HG03571 (cell line): ENCODE measurements at regions not wholly inside any gene's neighbourhood (a gene's known extent, or its start where the extent isn't known, plus 50 kb on each side); places are given as distances from the start of the nearest gene placed in this dataset.
"Not testable (repeated sequence)": the region's sequence is repeated elsewhere in the genome, so short reads cannot be mapped to it uniquely, and the experiment has no call there.

Experiments
- ATAC-seq: cut with Tn5 transposase; IDR thresholded peaks from one replicate; pipeline ENCODE4 v1.9.1; 2021; ENCODE audit not compliant: unreplicated experiment

GRCh38 chr12:86658303-86658702 is 402.1 kb upstream of the MGAT4C start:
- no peak for ATAC-seq

- no peak for ATAC-seq
Measured at GRCh38 chr12:86647800-86648199, 391.6 kb upstream of the MGAT4C start.

- ATAC-seq = no peak
Measured at GRCh38 chr12:86634456-86635410, 378.5 kb upstream of the MGAT4C start.

- ATAC-seq = no peak
Measured at GRCh38 chr12:86627001-86627400, 370.8 kb upstream of the MGAT4C start.

- ATAC-seq = no peak
Measured at GRCh38 chr12:86623267-86623666, 367.1 kb upstream of the MGAT4C start.

GRCh38 chr12:86621957-86622356 is 365.8 kb upstream of the MGAT4C start:
- ATAC-seq = no peak

- ATAC-seq = no peak
Measured at GRCh38 chr12:86613311-86613710, 357.1 kb upstream of the MGAT4C start.

- no peak for ATAC-seq
Measured at GRCh38 chr12:86608638-86609037, 352.4 kb upstream of the MGAT4C start.

GRCh38 chr12:86601550-86602308 is 345.5 kb upstream of the MGAT4C start:
- ATAC-seq = no peak

- no peak for ATAC-seq
Measured at GRCh38 chr12:86600664-86601231, 344.6 kb upstream of the MGAT4C start.

GRCh38 chr12:86597431-86597830 is 341.2 kb upstream of the MGAT4C start:
- ATAC-seq = no peak

- no peak for ATAC-seq
Measured at GRCh38 chr12:86590296-86590695, 334.1 kb upstream of the MGAT4C start.

- no peak for ATAC-seq
Measured at GRCh38 chr12:86574143-86574542, 318.0 kb upstream of the MGAT4C start.

- ATAC-seq = no peak
Measured at GRCh38 chr12:86572455-86572854, 316.3 kb upstream of the MGAT4C start.

GRCh38 chr12:86565038-86565437 is 308.8 kb upstream of the MGAT4C start:
- ATAC-seq = no peak

GRCh38 chr12:86555491-86555890 is 299.3 kb upstream of the MGAT4C start:
- not testable (repeated sequence) for ATAC-seq

- no peak for ATAC-seq
Measured at GRCh38 chr12:86551146-86551571, 295.0 kb upstream of the MGAT4C start.

- ATAC-seq = no peak
Measured at GRCh38 chr12:86550218-86551145, 294.3 kb upstream of the MGAT4C start.

- ATAC-seq = no peak
Measured at GRCh38 chr12:86543716-86544115, 287.5 kb upstream of the MGAT4C start.

GRCh38 chr12:86530996-86531655 is 274.9 kb upstream of the MGAT4C start:
- no peak for ATAC-seq
